Caco-2 (cell line): ENCODE measurements at regions not wholly inside any gene's neighbourhood (a gene's known extent, or its start where the extent isn't known, plus 50 kb on each side); places are given as distances from the start of the nearest gene placed in this dataset.

ENCODE experiments used
- BruUV-seq: library from RNA; stranded (reverse); fragments of 400-500 nt; replicated peaks from 2 replicates; lab custom pipeline; 2021; lab: Mats Ljungman, UMichigan
- CTCF ChIA-PET: fragments of 300-600 bp; sonication (Branson Sonifier 250); formaldehyde crosslinking; loops from one replicate; lab custom pipeline; 2022; ENCODE audit warnings: antibody characterized with exemption; lab: Charles Lee
- POLR2A ChIA-PET: fragments of 300-600 bp; sonication (Branson Sonifier 250); formaldehyde crosslinking; loops from one replicate; lab custom pipeline; 2022; ENCODE audit warnings: antibody characterized with exemption; lab: Charles Lee
- DNase-seq, 2 experiments: peaks; one replicate each; pipeline versions ENCODE4 v3.0.0 to v3.0.0-alpha.2; 2020 to 2022
- H3K27me3 ChIP-seq: replicated peaks from 2 replicates; pipeline ENCODE4 v1.6.0; 2011; ENCODE audit warnings: low read length; ENCODE audit not compliant: control insufficient read depth, insufficient read depth
- H3K36me3 ChIP-seq: 2 replicates; pipeline ENCODE4 v1.5.1; 2011; ENCODE audit warnings: low read length; ENCODE audit not compliant: control insufficient read depth, insufficient read depth
- H3K4me1 ChIP-seq: fragments of 250-450 bp; sonication (Bioruptor Pico); 2 replicates; pipeline ENCODE4 v1.5.1; 2020; ENCODE audit warnings: mild to moderate bottlenecking
- H3K4me3 ChIP-seq: 2 replicates; pipeline ENCODE4 v1.5.1; 2011; ENCODE audit warnings: low read depth, mild to moderate bottlenecking, control low read depth, low read length
- H3K9me3 ChIP-seq: fragments of 250-450 bp; sonication (Bioruptor Pico); 2 replicates; pipeline ENCODE4 v1.5.1; 2020; ENCODE audit warnings: mild to moderate bottlenecking, moderate library complexity
- H3K27ac Mint-ChIP-seq: one replicate; pipeline ENCODE4 v1.8.0; 2022; ENCODE audit warnings: mixed read lengths; ENCODE audit not compliant: unreplicated experiment
- H3K27me3 Mint-ChIP-seq: one replicate; pipeline ENCODE4 v1.8.0; 2022; ENCODE audit warnings: mixed read lengths; ENCODE audit not compliant: insufficient read depth, unreplicated experiment
- H3K36me3 Mint-ChIP-seq: one replicate; pipeline ENCODE4 v1.8.0; 2022; ENCODE audit warnings: mild to moderate bottlenecking, mixed read lengths; ENCODE audit not compliant: insufficient read depth, unreplicated experiment
- H3K4me1 Mint-ChIP-seq: one replicate; pipeline ENCODE4 v1.8.0; 2022; ENCODE audit warnings: low read depth, mixed read lengths; ENCODE audit not compliant: unreplicated experiment
- H3K4me3 Mint-ChIP-seq: one replicate; pipeline ENCODE4 v1.8.0; 2022; ENCODE audit warnings: mild to moderate bottlenecking, moderate library complexity, mixed read lengths; ENCODE audit not compliant: unreplicated experiment
- H3K9me3 Mint-ChIP-seq: one replicate; pipeline ENCODE4 v1.8.0; 2022; ENCODE audit warnings: mixed read lengths; ENCODE audit not compliant: unreplicated experiment
- CTCF ChIP-seq, 2 experiments: fragments of 200-600 bp in 1 of 2; IDR thresholded peaks; 1 replicate in 1 of 2; 2 replicates in 1 of 2; pipeline versions ENCODE4 v1.5.1 to v1.8.0; 2011 to 2022; ENCODE audit warnings: antibody characterized with exemption in 1 of 2, control low read depth in 1 of 2, inconsistent platforms in 1 of 2, low read depth in 1 of 2, low read length in 1 of 2, mild to moderate bottlenecking in 1 of 2, moderate library complexity in 1 of 2; ENCODE audit not compliant: insufficient read depth in 1 of 2, severe bottlenecking in 1 of 2, unreplicated experiment in 1 of 2
- intact Hi-C: fragments of 100-400 bp; cut with micrococcal nuclease; formaldehyde crosslinking; loops from one replicate; pipeline ENCODE4 v1.10.0; 2022; ENCODE audit not compliant: unreplicated experiment

- no TSS peak for BruUV-seq
- POLR2A ChIA-PET = no interaction called here
- no peak overlapping the region for H3K27ac Mint-ChIP-seq
- DNase-seq = no peak
- no peak for TF ChIP-seq CTCF (IDR thresholded peaks at IDR 0.05; ENCODE audit: insufficient read depth in 1 of 2, low read depth in 1 of 2, low read length in 1 of 2, severe bottlenecking in 1 of 2, unreplicated experiment in 1 of 2)
- intact Hi-C loops = no loop called here
- no peaks in the 10 kb centered on the region for H3K27me3 ChIP-seq
- H3K27me3 Mint-ChIP-seq = peaks cover 6% of the 10 kb centered on the region
- no peaks in the 10 kb centered on the region for H3K4me1 Mint-ChIP-seq
- CTCF ChIA-PET = no interaction called here
- H3K4me3 Mint-ChIP-seq = no peak overlapping the region
- no peaks in the 10 kb centered on the region for H3K9me3 Mint-ChIP-seq
- no peaks in the 10 kb centered on the region for H3K4me1 ChIP-seq
- no peaks in the 10 kb centered on the region for H3K36me3 ChIP-seq
- H3K4me3 ChIP-seq = no peak overlapping the region
- H3K36me3 Mint-ChIP-seq = no peaks in the 10 kb centered on the region
- H3K9me3 ChIP-seq = no peaks in the 10 kb centered on the region
Observed at GRCh38 chr5:68771732-68772131, 322.1 kb upstream of the SLC30A5 start.

GRCh38 chr5:68776381-68776780 lies 317.4 kb upstream of the SLC30A5 start:
- intact Hi-C loops = no loop called here
- Mint-ChIP-seq H3K27me3 (no peaks in the 10 kb centered on the region), H3K4me3 (no peak overlapping the region), H3K9me3 (no peaks in the 10 kb centered on the region), H3K36me3 (no peaks in the 10 kb centered on the region), H3K4me1 (no peaks in the 10 kb centered on the region), H3K27ac (no peak overlapping the region)
- no peaks in the 10 kb centered on the region for H3K36me3 ChIP-seq
- no peak overlapping the region for H3K4me3 ChIP-seq
- H3K4me1 ChIP-seq = no peaks in the 10 kb centered on the region
- H3K9me3 ChIP-seq = no peaks in the 10 kb centered on the region
- no TSS peak for BruUV-seq
- no peak for TF ChIP-seq CTCF (IDR thresholded peaks at IDR 0.05; ENCODE audit: insufficient read depth in 1 of 2, low read depth in 1 of 2, low read length in 1 of 2, severe bottlenecking in 1 of 2, unreplicated experiment in 1 of 2)
- ChIA-PET CTCF (no interaction called here), POLR2A (no interaction called here)
- no peaks in the 10 kb centered on the region for H3K27me3 ChIP-seq
- DNase-seq = no peak

- no peak overlapping the region for H3K27ac Mint-ChIP-seq
- CTCF ChIA-PET = no interaction called here
- no peaks in the 10 kb centered on the region for H3K4me1 Mint-ChIP-seq
- no peak for TF ChIP-seq CTCF (IDR thresholded peaks at IDR 0.05; ENCODE audit: insufficient read depth in 1 of 2, low read depth in 1 of 2, low read length in 1 of 2, severe bottlenecking in 1 of 2, unreplicated experiment in 1 of 2)
- Histone ChIP-seq H3K4me3 (no peak overlapping the region), H3K4me1 (no peaks in the 10 kb centered on the region), H3K36me3 (no peaks in the 10 kb centered on the region), H3K27me3 (no peaks in the 10 kb centered on the region), H3K9me3 (no peaks in the 10 kb centered on the region)
- no peaks in the 10 kb centered on the region for H3K36me3 Mint-ChIP-seq
- POLR2A ChIA-PET = no interaction called here
- H3K27me3 Mint-ChIP-seq = no peaks in the 10 kb centered on the region
- H3K4me3 Mint-ChIP-seq = no peak overlapping the region
- DNase-seq = no peak
- H3K9me3 Mint-ChIP-seq = no peaks in the 10 kb centered on the region
- intact Hi-C loops = no loop called here
- no TSS peak for BruUV-seq
Observed at GRCh38 chr5:68777135-68777534, 316.7 kb upstream of the SLC30A5 start.
